CD4-positive, alpha-beta T cell (primary cell): ENCODE measurements at regions not wholly inside any gene's neighbourhood (a gene's known extent, or its start where the extent isn't known, plus 50 kb on each side); places are given as distances from the start of the nearest gene placed in this dataset.

ENCODE experiments used
- ATAC-seq: fragments of 200-7000 bp; cut with Tn5 transposase; one replicate; pipeline ENCODE4 v1.10.0; 2022; ENCODE audit warnings: mild to moderate bottlenecking; ENCODE audit not compliant: poor library complexity
- CTCF ChIA-PET: fragments of 350-600 bp; sonication (Branson Sonifier 250); formaldehyde crosslinking; loops from one replicate; lab custom pipeline; 2021; ENCODE audit warnings: antibody characterized with exemption, inconsistent platforms; lab: Charles Lee
- POLR2A ChIA-PET: fragments of 350-600 bp; sonication (Branson Sonifier 250); formaldehyde crosslinking; loops from one replicate; lab custom pipeline; 2021; ENCODE audit warnings: antibody characterized with exemption, inconsistent platforms; lab: Charles Lee
- DNase-seq, 14 experiments: peaks; one replicate each; pipeline ENCODE4 v3.0.0-alpha.2; 2013 to 2020; ENCODE audit warnings: mixed read lengths in 2 of 14
- H3K27ac ChIP-seq, 2 donors: one replicate each; pipeline versions ENCODE4 v1.5.1 to v1.7.0; 2013; ENCODE audit warnings: low read length in 2 of 2, low read depth in 1 of 2, mild to moderate bottlenecking in 1 of 2
- H3K27me3 ChIP-seq, 2 experiments: 1 replicate in 1 of 2; 2 replicates in 1 of 2; pipeline versions ENCODE4 v1.6.1 to v1.7.0; 2013; ENCODE audit warnings: low read length in 2 of 2, control low read depth in 1 of 2, mild to moderate bottlenecking in 1 of 2, moderate library complexity in 1 of 2; ENCODE audit not compliant: insufficient read depth in 2 of 2, control insufficient read depth in 1 of 2
- H3K36me3 ChIP-seq: one replicate; pipeline ENCODE4 v1.6.1; 2013; ENCODE audit warnings: low read length, control low read depth; ENCODE audit not compliant: insufficient read depth
- H3K4me1 ChIP-seq: one replicate; pipeline ENCODE4 v1.6.1; 2013; ENCODE audit warnings: low read length, control low read depth; ENCODE audit not compliant: insufficient read depth
- H3K4me3 ChIP-seq: one replicate; pipeline ENCODE4 v1.5.1; 2013; ENCODE audit warnings: mild to moderate bottlenecking, low read length, moderate library complexity
- H3K9me3 ChIP-seq, 2 experiments: 1 replicate in 1 of 2; 2 replicates in 1 of 2; pipeline versions ENCODE4 v1.6.1 to v1.7.0; 2013; ENCODE audit warnings: low read length in 2 of 2, mild to moderate bottlenecking in 2 of 2, control low read depth in 1 of 2, moderate library complexity in 1 of 2; ENCODE audit not compliant: control insufficient read depth in 1 of 2, insufficient read depth in 1 of 2
- H3K27ac Mint-ChIP-seq: one replicate; pipeline ENCODE4 v1.8.0; 2020; ENCODE audit warnings: mixed read lengths
- H3K27me3 Mint-ChIP-seq: one replicate; pipeline ENCODE4 v1.8.0; 2021; ENCODE audit warnings: mixed read lengths
- H3K36me3 Mint-ChIP-seq: one replicate; pipeline ENCODE4 v1.8.0; 2021; ENCODE audit warnings: low read depth, mixed read lengths
- H3K4me1 Mint-ChIP-seq: one replicate; pipeline ENCODE4 v1.8.0; 2021; ENCODE audit warnings: low read depth, mixed read lengths
- H3K4me3 Mint-ChIP-seq: one replicate; pipeline ENCODE4 v1.8.0; 2020; ENCODE audit warnings: mild to moderate bottlenecking, mixed read lengths
- H3K9me3 Mint-ChIP-seq: one replicate; pipeline ENCODE4 v1.8.0; 2020; ENCODE audit warnings: mixed read lengths
- CTCF ChIP-seq: fragments of 200-600 bp; IDR thresholded peaks from one replicate; pipeline ENCODE4 v1.8.0; 2022; ENCODE audit warnings: antibody characterized with exemption, mild to moderate bottlenecking
- intact Hi-C, 2 experiments: fragments of 100-400 bp; cut with DNase I in 1 of 2; cut with micrococcal nuclease in 1 of 2; formaldehyde crosslinking; loops; one replicate each; pipeline versions ENCODE4 v1.15.1 to v1.9.0; 2023 to 2025; cut with DNase I, micrococcal nuclease

DNA sequence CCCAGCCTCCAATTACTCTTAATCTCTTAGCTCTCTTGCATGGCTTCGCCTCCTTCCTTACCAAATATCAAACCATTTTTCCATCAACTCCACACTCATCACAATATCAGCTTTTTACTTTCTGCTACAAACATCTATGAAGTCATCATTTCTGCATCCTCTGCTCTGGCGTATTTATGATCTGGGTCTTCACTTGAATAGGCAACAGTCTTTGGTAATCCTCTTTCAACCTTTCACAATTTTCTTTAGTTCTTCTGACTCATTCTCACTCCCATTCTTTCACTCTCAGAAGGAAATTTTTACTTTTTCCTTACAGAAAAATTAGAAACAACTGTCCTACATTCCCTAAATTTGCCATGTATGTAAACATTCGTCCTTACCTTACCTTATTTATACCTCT lies 522.4 kb downstream of the HDGFL1 start:
- H3K27me3 ChIP-seq, result no peaks in the 10 kb centered on the region
- Mint-ChIP-seq H3K27ac (no peak overlapping the region), H3K9me3 (peaks cover 4% of the 10 kb centered on the region), H3K36me3 (no peaks in the 10 kb centered on the region), H3K4me1 (no peaks in the 10 kb centered on the region), H3K27me3 (no peaks in the 10 kb centered on the region), H3K4me3 (no peak overlapping the region)
- no peak for DNase-seq
- no peak overlapping the region for H3K4me3 ChIP-seq
- POLR2A ChIA-PET, result interaction anchor here (0.5 kb wide), 1 partner anchor 11 kb away, joined by 3 read pairs; no protein-coding TSS in a partner anchor
- H3K27ac ChIP-seq, result no peak overlapping the region
- no peaks in the 10 kb centered on the region for H3K4me1 ChIP-seq
- no peak for TF ChIP-seq CTCF
- no peak for ATAC-seq
- no peaks in the 10 kb centered on the region for H3K36me3 ChIP-seq
- H3K9me3 ChIP-seq, result no peaks in the 10 kb centered on the region
- CTCF ChIA-PET, result no interaction called here
- intact Hi-C loops, result no loop called here

DNA sequence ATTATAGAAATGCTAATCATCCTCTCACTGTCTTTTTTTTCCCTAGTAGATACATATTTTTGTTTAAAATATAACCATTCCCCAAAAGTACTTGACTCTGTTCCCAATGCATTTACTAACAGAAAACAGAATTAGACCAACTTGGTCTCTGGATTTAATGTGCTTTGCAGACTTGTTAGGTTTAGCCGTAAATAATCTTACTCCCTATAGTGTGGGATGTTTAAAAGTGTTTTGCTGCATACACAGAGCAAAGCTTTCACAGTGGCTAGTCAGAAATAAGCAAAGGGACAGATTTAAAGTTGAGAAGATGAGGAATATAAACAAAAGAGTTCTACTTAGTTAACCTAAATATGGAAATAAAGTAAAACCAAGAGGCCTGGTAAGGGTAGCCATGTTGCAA lies 527.5 kb downstream of the HDGFL1 start:
- Mint-ChIP-seq H3K4me1 (no peaks in the 10 kb centered on the region), H3K27me3 (no peaks in the 10 kb centered on the region), H3K36me3 (no peaks in the 10 kb centered on the region), H3K27ac (no peak overlapping the region), H3K9me3 (peaks cover 4% of the 10 kb centered on the region), H3K4me3 (no peak overlapping the region)
- Histone ChIP-seq H3K27ac (no peak overlapping the region), H3K4me1 (no peaks in the 10 kb centered on the region), H3K36me3 (no peaks in the 10 kb centered on the region), H3K27me3 (no peaks in the 10 kb centered on the region), H3K4me3 (no peak overlapping the region), H3K9me3 (no peaks in the 10 kb centered on the region)
- intact Hi-C loops, result no loop called here
- ChIA-PET POLR2A (no interaction called here), CTCF (no interaction called here)
- no peak for TF ChIP-seq CTCF
- DNase-seq (no peak), ATAC-seq (no peak)

DNA sequence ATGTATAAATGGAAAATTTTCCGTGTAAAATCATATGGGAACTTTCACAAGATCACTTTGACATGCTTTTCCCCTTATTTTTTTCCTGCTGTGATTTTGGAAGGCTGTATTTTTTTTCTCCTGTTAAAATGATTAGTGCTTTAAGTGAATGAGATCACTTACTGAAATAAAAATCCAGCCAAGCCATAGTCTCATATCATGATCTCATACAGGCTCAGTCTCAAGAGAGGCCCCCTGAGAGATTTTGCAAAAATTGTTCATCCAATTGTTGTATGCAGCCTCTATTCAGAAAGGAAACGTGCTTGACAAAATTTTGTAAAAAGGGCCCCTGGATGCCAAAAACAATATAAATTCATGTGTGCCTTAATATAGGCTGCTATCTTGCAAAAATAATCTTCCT lies 528.2 kb downstream of the HDGFL1 start:
- no peak for TF ChIP-seq CTCF
- Mint-ChIP-seq H3K36me3 (no peaks in the 10 kb centered on the region), H3K27ac (no peak overlapping the region), H3K4me3 (no peak overlapping the region), H3K4me1 (no peaks in the 10 kb centered on the region), H3K9me3 (peaks cover 4% of the 10 kb centered on the region), H3K27me3 (no peaks in the 10 kb centered on the region)
- no peaks in the 10 kb centered on the region for H3K9me3 ChIP-seq
- ChIA-PET CTCF (no interaction called here), POLR2A (no interaction called here)
- H3K4me3 ChIP-seq, result no peak overlapping the region
- no peaks in the 10 kb centered on the region for H3K36me3 ChIP-seq
- H3K4me1 ChIP-seq, result no peaks in the 10 kb centered on the region
- H3K27me3 ChIP-seq, result no peaks in the 10 kb centered on the region
- H3K27ac ChIP-seq, result no peak overlapping the region
- no peak for DNase-seq
- ATAC-seq, result no peak
- intact Hi-C loops, result no loop called here
